Suprapubic skin (tissue), 4 donors: ENCODE measurements at regions not wholly inside any gene's neighbourhood (a gene's known extent, or its start where the extent isn't known, plus 50 kb on each side); places are given as distances from the start of the nearest gene placed in this dataset.

Experiments
- CTCF ChIP-seq, 2 donors: fragments of 200-600 bp in 1 of 2; fragments of 450-650 bp in 1 of 2; sonication (generic) in 1 of 2; IDR thresholded peaks; one replicate each; pipeline ENCODE4 v1.5.1; 2016 to 2019; ENCODE audit warnings: antibody characterized with exemption in 2 of 2, mild to moderate bottlenecking in 1 of 2, moderate library complexity in 1 of 2
- POLR2A ChIP-seq, 2 donors: fragments of 450-650 bp; IDR thresholded peaks; one replicate each; pipeline ENCODE4 v1.6.1; 2017; ENCODE audit warnings: antibody characterized with exemption in 2 of 2, mild to moderate bottlenecking in 2 of 2, moderate library complexity in 2 of 2
- POLR2AphosphoS5 ChIP-seq, 3 donors: sonication (generic); formaldehyde crosslinking; IDR thresholded peaks; one replicate each; pipeline ENCODE4 v1.6.1; 2017; ENCODE audit warnings: antibody characterized with exemption in 3 of 3

- TF ChIP-seq POLR2A (IDR thresholded peaks at IDR 0.05) (no peak), CTCF (IDR thresholded peaks at IDR 0.05) (no peak), POLR2AphosphoS5 (IDR thresholded peaks at IDR 0.05) (no peak)
Observed at GRCh38 chrX:43592597-43592996, 63.5 kb upstream of the MAOA start.
